Lower leg skin (tissue), 3 donors: ENCODE measurements at regions not wholly inside any gene's neighbourhood (a gene's known extent, or its start where the extent isn't known, plus 50 kb on each side); places are given as distances from the start of the nearest gene placed in this dataset.

ENCODE experiments used
- POLR2A ChIP-seq, 2 donors: fragments of 450-650 bp; IDR thresholded peaks; one replicate each; pipeline ENCODE4 v1.6.1; 2016 to 2017; ENCODE audit warnings: antibody characterized with exemption in 2 of 2, mild to moderate bottlenecking in 1 of 2, moderate library complexity in 1 of 2
- TF ChIP-seq, protein P1 (sequence below), 3 donors: fragments of 450-650 bp; IDR thresholded peaks; one replicate each; pipeline ENCODE4 v1.5.1; 2016; ENCODE audit warnings: antibody characterized with exemption in 3 of 3, mild to moderate bottlenecking in 3 of 3, moderate library complexity in 2 of 3

DNA sequence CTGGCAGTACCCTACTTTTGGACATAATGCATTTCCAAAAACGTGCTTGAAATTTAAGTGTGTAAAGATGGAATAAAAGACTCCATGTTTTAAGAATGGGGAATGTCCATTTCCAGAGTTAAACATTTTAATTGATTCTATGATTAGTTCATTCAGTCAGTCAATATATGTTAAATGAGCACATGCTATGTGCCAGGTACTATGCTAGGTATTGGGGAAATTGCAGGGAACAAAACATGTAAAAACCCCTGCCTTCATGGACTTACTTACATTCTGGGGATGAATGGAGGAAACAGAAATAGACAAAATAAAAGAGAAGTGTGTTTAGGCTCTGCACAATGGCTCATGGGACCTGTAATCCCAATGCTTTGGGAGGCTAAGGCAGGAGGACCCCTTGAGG is 288.6 kb downstream of the MTX2 start:
- TF ChIP-seq, protein P1, sequence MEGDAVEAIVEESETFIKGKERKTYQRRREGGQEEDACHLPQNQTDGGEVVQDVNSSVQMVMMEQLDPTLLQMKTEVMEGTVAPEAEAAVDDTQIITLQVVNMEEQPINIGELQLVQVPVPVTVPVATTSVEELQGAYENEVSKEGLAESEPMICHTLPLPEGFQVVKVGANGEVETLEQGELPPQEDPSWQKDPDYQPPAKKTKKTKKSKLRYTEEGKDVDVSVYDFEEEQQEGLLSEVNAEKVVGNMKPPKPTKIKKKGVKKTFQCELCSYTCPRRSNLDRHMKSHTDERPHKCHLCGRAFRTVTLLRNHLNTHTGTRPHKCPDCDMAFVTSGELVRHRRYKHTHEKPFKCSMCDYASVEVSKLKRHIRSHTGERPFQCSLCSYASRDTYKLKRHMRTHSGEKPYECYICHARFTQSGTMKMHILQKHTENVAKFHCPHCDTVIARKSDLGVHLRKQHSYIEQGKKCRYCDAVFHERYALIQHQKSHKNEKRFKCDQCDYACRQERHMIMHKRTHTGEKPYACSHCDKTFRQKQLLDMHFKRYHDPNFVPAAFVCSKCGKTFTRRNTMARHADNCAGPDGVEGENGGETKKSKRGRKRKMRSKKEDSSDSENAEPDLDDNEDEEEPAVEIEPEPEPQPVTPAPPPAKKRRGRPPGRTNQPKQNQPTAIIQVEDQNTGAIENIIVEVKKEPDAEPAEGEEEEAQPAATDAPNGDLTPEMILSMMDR (IDR thresholded peaks at IDR 0.05): no peak
- TF ChIP-seq POLR2A (IDR thresholded peaks at IDR 0.05): no peak
